H1 (cell line): ENCODE measurements at regions not wholly inside any gene's neighbourhood (a gene's known extent, or its start where the extent isn't known, plus 50 kb on each side); places are given as distances from the start of the nearest gene placed in this dataset.

Experiments used
- BACH1 ChIP-seq: IDR thresholded peaks from 2 replicates; pipeline ENCODE4 v1.6.1; 2012; ENCODE audit warnings: low read length, improper control_type of control experiment
- EZH2 ChIP-seq: fragments of 200-600 bp; sonication (generic); IDR thresholded peaks from 2 replicates; pipeline ENCODE4 v1.7.1; 2012; ENCODE audit warnings: low read depth, mild to moderate bottlenecking, moderate library complexity, low read length, inconsistent platforms; ENCODE audit not compliant: severe bottlenecking
- TAF7 ChIP-seq: optimal IDR thresholded peaks from 2 replicates; pipeline ENCODE3; 2011; ENCODE audit warnings: low read depth, mild to moderate bottlenecking, inconsistent platforms, low read length, moderate library complexity, borderline replicate concordance
- TCF12 ChIP-seq: IDR thresholded peaks from 2 replicates; pipeline ENCODE4 v1.6.1; 2011; ENCODE audit warnings: low read depth, mild to moderate bottlenecking, low read length
- YY1 ChIP-seq: IDR thresholded peaks from 2 replicates; pipeline ENCODE4 v1.6.1; 2011; ENCODE audit warnings: low read depth, mild to moderate bottlenecking, low read length

DNA sequence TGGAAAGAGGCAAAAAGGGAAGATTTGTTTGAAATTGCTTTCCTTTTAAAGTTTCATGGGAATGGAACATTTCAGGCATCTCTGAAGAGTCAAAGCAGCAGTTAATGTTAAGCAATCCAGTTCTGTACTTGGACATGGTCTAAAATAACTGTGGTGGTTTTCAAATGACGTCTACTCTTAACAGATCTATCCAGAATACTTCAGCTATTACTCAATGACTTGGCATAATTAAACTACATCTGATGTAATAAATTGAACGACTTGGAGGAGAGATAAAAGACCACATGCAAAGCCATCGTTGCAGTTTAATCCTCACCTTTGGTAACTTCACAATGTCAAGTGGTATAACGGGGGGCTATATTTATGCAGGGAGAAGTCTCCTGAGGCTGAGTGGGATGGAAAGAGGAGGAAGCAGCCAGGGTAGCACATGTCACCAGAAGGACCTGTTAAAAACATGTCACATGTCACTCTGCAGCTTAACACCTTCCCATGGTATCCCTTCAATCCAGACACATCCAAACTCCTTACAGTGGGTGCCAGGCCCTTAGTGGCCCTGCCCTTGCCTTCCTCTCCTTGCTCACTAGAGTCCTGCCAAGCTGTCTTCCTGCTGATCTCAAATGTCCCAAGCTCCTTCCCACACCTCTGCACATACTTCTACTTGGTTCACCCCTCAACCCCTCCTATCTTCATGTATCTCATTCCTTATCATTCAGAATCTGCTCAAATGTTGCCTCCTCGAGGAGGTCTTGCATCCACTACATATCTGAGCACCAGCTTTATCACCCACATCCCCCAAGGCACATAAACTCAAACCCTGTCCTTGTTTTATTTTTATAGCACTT lies 327.8 kb downstream of the SUCLA2 start (continued):
- TF ChIP-seq EZH2, result no peak
- TF ChIP-seq TAF7, result no peak
- no peak for TF ChIP-seq YY1
- TF ChIP-seq BACH1, result no peak
- TF ChIP-seq TCF12, result no peak
